RWPE1 (cell line): ENCODE measurements at regions not wholly inside any gene's neighbourhood (a gene's known extent, or its start where the extent isn't known, plus 50 kb on each side); places are given as distances from the start of the nearest gene placed in this dataset.

Experiments
- CTCF ChIA-PET: fragments of 350-600 bp; sonication (Branson Sonifier 250); formaldehyde crosslinking; extraction: SDS; loops from one replicate; lab custom pipeline; 2021; lab: Yijun Ruan, JAX
- POLR2A ChIA-PET: fragments of 400-600 bp; formaldehyde crosslinking; extraction: SDS; loops from one replicate; lab custom pipeline; 2020; ENCODE audit warnings: antibody characterized with exemption; ENCODE audit not compliant: low non-redundant PET; lab: Yijun Ruan, JAX
- DNase-seq: peaks from one replicate; pipeline ENCODE4 v3.0.0; 2012; ENCODE audit warnings: low spot score
- H3K27ac ChIP-seq: fragments of 450-650 bp; 2 replicates; pipeline ENCODE4 v1.5.1; 2017
- CTCF ChIP-seq: fragments of 450-650 bp; conservative IDR thresholded peaks from 2 replicates; pipeline ENCODE4 v1.5.1; 2017; ENCODE audit warnings: low read depth, mild to moderate bottlenecking

- ChIA-PET CTCF (no interaction called here), POLR2A (no interaction called here)
- H3K27ac ChIP-seq: no peak overlapping the region
- TF ChIP-seq CTCF: no peak
- DNase-seq: no peak
These were observed 71.8 kb downstream of the HHEX start for GRCh38 chr10:92761571-92761970.

GRCh38 chr10:92763634-92764155, 73.9 kb downstream of the HHEX start:
- ChIA-PET POLR2A (no interaction called here), CTCF (no interaction called here)
- DNase-seq: no peak
- no peak overlapping the region for H3K27ac ChIP-seq
- no peak for TF ChIP-seq CTCF

- no peak for TF ChIP-seq CTCF
- ChIA-PET POLR2A (interaction anchor here (0.7 kb wide), 1 partner anchor 14 kb away, joined by 3 read pairs; no protein-coding TSS in a partner anchor), CTCF (no interaction called here)
- DNase-seq: no peak
- H3K27ac ChIP-seq: no peak overlapping the region
These were observed 76.7 kb downstream of the HHEX start for GRCh38 chr10:92766451-92766850.

- no peak for TF ChIP-seq CTCF
- CTCF ChIA-PET: interaction anchor here (0.6 kb wide), 1 partner anchor 174 kb away, joined by 3 read pairs; no protein-coding TSS in a partner anchor
These were observed 78.3 kb downstream of the HHEX start for GRCh38 chr10:92768104-92768503.

GRCh38 chr10:92773776-92774175, 74.5 kb upstream of the EXOC6 start:
- H3K27ac ChIP-seq: no peak overlapping the region
- TF ChIP-seq CTCF: no peak
- no peak for DNase-seq
- CTCF ChIA-PET: no interaction called here
- POLR2A ChIA-PET: no interaction called here

More at GRCh38 chr10:92768104-92768503, 78.3 kb downstream of the HHEX start:
- POLR2A ChIA-PET: no interaction called here
- no peak for DNase-seq
- no peak overlapping the region for H3K27ac ChIP-seq

GRCh38 chr10:92778091-92778490, 70.2 kb upstream of the EXOC6 start:
- no peak overlapping the region for H3K27ac ChIP-seq
- POLR2A ChIA-PET: no interaction called here
- no peak for TF ChIP-seq CTCF
- DNase-seq: no peak
- CTCF ChIA-PET: no interaction called here
